ENCODE measurements at regions not wholly inside any gene's neighbourhood (a gene's known extent, or its start where the extent isn't known, plus 50 kb on each side); places are given as distances from the start of the nearest gene placed in this dataset.

DNA sequence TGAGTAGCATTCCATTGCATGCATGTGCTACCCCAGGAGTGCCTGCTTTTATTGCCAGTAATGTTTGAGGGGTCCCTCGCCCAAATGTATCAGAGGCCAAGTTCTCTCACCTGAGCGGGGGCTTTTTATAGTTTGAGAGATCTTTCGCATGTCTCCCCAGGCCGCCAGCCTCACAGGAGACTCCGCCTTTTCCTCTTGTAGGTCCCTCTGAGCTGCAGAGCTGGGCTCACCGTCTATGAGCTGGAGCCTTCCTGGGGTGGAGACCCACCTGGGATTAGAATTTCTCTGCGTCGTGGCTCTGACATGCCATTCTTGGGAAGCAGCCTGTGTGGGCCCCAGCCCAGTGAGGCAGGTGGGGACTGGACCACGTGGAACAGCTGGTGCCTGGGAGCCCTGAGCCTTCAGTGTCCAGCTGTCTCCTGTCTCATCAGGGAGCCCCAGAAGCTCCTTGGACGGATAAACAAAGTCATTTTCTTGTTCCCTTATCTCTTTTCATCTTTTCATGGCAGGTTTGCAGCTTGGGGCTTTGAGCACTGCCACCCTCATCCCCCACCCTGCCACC lies 261.7 kb upstream of the CRY1 start:
- no peaks in the 10 kb centered on the region for H3K36me3 Mint-ChIP-seq
- peaks cover 0 to 7% of the 10 kb centered on the region in 2 donors for H3K27me3 Mint-ChIP-seq
- DNase-seq (ENCODE audit: low spot score) (no peak), ATAC-seq (no peak)
- peaks cover 34 to 44% of the 10 kb centered on the region in 2 donors for H3K4me1 Mint-ChIP-seq (ENCODE audit: low read depth in 2 of 2)
- no peaks in the 10 kb centered on the region for H3K9me3 Mint-ChIP-seq
- H3K4me3 Mint-ChIP-seq = no peak overlapping the region
- H3K27ac Mint-ChIP-seq = peak overlapping the region in 1 of 2 donors; percentile 28

DNA sequence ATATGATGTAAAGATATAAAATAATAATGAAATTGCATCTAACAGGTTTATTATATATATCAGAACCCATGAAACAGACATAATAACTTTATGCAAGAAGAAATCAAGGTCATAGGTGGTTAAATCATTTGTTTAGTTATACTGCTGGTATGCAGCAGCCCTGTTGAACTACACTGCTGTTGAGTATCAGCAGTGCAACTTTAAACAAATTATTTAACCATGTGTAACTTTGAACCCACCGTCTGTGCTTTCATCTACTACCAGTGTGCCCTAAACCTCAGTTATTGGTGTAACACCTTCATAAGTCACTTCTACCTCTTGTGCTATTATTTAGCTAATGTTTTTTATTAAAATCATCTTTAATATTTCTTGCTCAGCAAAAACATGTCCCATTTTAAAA lies 262.3 kb upstream of the CRY1 start:
- H3K4me3 Mint-ChIP-seq = no peak overlapping the region

DNA sequence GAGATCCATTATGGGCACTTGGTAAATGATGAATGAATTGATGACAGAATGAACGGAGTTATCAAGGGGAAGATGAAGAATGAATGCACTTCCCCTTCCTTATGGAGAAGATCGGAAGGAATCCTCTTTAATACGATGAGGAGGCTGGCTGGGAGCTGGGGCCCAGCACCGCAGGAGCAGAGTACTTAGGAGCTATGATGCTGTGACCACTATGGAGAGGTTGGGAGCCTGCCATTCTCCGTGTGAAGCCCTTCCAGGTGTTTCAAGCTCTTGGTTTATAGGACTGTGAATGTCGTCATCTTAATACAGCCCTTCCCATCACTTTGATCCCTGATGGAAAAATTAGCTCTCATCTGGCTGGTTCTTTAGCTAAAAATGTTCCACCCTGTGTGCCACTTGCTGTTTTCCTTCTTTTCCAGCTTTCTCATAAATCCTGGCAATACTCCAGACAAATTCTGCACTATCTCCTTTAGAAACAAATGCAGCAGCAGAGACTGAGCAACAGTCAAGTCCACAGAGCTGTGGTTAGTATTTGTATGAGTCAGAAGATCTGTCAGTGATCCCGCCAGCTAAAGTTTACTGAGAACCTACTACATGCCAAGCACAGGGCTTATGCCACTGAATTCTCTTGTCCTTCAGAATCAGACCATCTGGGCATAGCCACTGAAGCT lies 263.1 kb upstream of the CRY1 start:
- peaks cover 0 to 7% of the 10 kb centered on the region in 2 donors for H3K27me3 Mint-ChIP-seq
- H3K27ac Mint-ChIP-seq = no peak overlapping the region
- no peak for DNase-seq (ENCODE audit: low spot score)
- H3K9me3 Mint-ChIP-seq = no peaks in the 10 kb centered on the region
- peak; percentile 73 to 85 for ATAC-seq
- H3K36me3 Mint-ChIP-seq = no peaks in the 10 kb centered on the region
- peaks cover 35 to 46% of the 10 kb centered on the region in 2 donors for H3K4me1 Mint-ChIP-seq (ENCODE audit: low read depth in 2 of 2)
- peak overlapping the region; percentile 1 for H3K4me3 Mint-ChIP-seq

More for the DNA sequence above, 262.3 kb upstream of the CRY1 start:
- Mint-ChIP-seq H3K36me3 (no peaks in the 10 kb centered on the region), H3K9me3 (no peaks in the 10 kb centered on the region), H3K4me1 (ENCODE audit: low read depth in 2 of 2) (peaks cover 35 to 46% of the 10 kb centered on the region in 2 donors), H3K27me3 (peaks cover 0 to 7% of the 10 kb centered on the region in 2 donors), H3K27ac (no peak overlapping the region)
- DNase-seq (ENCODE audit: low spot score) = no peak
- ATAC-seq = no peak

DNA sequence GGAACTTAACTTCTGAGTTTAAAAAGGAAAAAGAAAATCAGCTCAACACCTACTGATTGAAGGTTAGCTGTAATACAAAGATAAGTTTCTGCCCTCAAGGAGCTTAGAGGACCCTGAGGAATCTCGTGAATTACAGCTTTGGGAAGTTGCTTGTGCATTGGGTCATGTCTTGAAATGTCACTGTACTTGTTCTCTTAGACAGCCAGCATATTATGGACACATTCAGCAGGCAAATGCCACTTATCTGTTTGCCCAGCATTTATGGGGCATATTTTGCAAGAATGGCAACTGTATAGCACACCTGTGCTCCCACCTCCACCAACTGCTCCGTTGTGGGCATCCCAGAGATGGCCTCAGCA lies 263.6 kb upstream of the CRY1 start:
- ATAC-seq (no peak), DNase-seq (ENCODE audit: low spot score) (no peak)
- H3K4me1 Mint-ChIP-seq (ENCODE audit: low read depth in 2 of 2) = peaks cover 35 to 43% of the 10 kb centered on the region in 2 donors
- peaks cover 0 to 7% of the 10 kb centered on the region in 2 donors for H3K27me3 Mint-ChIP-seq
- no peak overlapping the region for H3K27ac Mint-ChIP-seq
- peak overlapping the region; percentile 1 for H3K4me3 Mint-ChIP-seq
- no peaks in the 10 kb centered on the region for H3K9me3 Mint-ChIP-seq
- H3K36me3 Mint-ChIP-seq = no peaks in the 10 kb centered on the region

DNA sequence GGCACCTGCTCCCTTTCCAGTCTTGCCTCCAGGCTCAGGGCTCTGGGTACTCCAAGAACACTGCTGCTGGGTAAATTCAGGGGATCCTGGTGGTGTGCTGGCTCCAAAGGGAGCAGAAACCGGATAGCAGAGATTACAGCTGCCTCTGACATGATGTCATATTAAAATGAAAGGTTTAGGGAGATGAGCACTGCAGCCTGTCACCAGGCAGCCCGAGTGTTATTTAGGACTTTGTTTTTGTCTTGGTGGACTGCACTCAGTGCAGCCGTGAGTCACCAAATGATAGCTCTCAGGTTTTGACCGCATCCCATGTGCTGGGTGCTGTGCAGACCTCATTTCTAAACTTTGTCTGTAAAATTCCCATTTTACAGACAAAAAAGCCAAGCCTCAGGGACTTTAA lies 266.0 kb upstream of the CRY1 start:
- peaks cover 0 to 7% of the 10 kb centered on the region in 2 donors for H3K27me3 Mint-ChIP-seq
- H3K36me3 Mint-ChIP-seq = no peaks in the 10 kb centered on the region
- ATAC-seq (peak in 1 of 2 donors; percentile 79), DNase-seq (ENCODE audit: low spot score) (no peak)
- H3K4me1 Mint-ChIP-seq (ENCODE audit: low read depth in 2 of 2) = peaks cover 27 to 30% of the 10 kb centered on the region in 2 donors
- no peak overlapping the region for H3K4me3 Mint-ChIP-seq
- H3K27ac Mint-ChIP-seq = peak overlapping the region in 1 of 2 donors; percentile 60
- H3K9me3 Mint-ChIP-seq = no peaks in the 10 kb centered on the region

DNA sequence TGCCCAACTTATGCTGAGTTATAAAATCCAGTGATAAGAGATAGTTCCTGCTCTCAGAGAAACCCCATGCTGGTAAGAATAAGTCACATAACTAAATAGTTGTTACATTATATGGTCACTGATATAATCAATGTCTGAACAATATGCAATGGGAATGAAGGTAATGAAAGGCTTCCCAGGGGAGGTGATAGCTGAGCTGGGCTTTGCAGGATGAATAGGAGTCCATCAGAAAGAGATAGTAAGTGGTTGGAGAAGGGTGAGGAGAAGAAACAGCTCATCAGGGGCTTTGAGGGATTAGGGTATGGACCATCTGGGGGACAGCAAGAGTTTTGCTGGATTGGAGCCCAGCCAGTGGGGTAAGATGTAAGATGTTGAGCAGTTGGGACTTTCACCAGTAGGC lies 266.7 kb upstream of the CRY1 start:
- H3K27ac Mint-ChIP-seq = peak overlapping the region in 1 of 2 donors; percentile 5

DNA sequence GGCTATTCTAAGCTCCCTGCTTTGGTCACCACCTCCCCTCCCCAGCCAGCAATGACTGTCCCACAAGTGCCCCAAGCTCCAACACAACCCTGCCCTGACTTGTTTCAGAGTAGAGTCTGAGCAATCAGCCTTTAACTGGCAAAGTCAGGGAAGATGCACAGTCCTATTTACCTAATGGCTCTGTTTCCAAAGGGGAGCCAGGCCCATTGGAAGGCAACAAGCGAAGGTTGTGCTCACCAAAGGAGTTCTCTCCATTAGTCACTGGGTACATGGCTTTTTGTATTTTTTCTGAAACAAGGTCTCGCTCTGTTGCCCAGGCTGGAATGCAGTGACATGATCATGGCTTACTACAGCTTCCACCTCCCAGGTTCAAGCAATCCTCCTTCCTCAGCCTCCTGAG lies 267.1 kb upstream of the CRY1 start:
- H3K27me3 Mint-ChIP-seq = peaks cover 0 to 7% of the 10 kb centered on the region in 2 donors
- ATAC-seq = no peak
- no peak for DNase-seq (ENCODE audit: low spot score)
- no peaks in the 10 kb centered on the region for H3K36me3 Mint-ChIP-seq
- H3K27ac Mint-ChIP-seq = no peak overlapping the region
- no peaks in the 10 kb centered on the region for H3K9me3 Mint-ChIP-seq
- H3K4me3 Mint-ChIP-seq = no peak overlapping the region
- H3K4me1 Mint-ChIP-seq (ENCODE audit: low read depth in 2 of 2) = peaks cover 24 to 30% of the 10 kb centered on the region in 2 donors

More for the DNA sequence above, 266.7 kb upstream of the CRY1 start:
- Mint-ChIP-seq H3K36me3 (no peaks in the 10 kb centered on the region), H3K27me3 (peaks cover 0 to 7% of the 10 kb centered on the region in 2 donors), H3K4me1 (ENCODE audit: low read depth in 2 of 2) (peaks cover 24 to 30% of the 10 kb centered on the region in 2 donors), H3K9me3 (no peaks in the 10 kb centered on the region), H3K4me3 (peak overlapping the region; percentile 7)
- ATAC-seq (no peak), DNase-seq (ENCODE audit: low spot score) (no peak)

DNA sequence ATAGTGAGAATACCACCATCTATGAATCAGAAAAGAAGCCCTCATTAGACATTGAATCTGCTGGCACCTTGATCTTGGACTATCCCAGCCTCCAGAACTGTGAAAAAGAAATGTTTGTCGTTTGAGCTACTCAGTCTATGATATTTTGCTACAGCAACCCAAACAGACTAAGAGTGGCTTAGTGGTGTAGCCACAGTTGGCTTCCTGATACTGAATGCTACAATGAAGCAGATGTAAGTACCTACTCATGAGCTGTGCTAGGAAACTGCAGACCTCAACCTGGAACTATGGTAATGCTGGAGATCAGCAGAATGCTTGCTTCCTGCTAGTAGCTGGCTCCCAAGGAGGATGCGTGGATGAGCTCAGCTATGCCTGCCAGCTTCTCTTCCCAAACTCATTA lies 268.6 kb upstream of the CRY1 start:
- Mint-ChIP-seq H3K4me3 (no peak overlapping the region), H3K27me3 (peaks cover 0 to 6% of the 10 kb centered on the region in 2 donors), H3K27ac (peak overlapping the region in 1 of 2 donors; percentile 58), H3K4me1 (ENCODE audit: low read depth in 2 of 2) (peaks cover 23 to 24% of the 10 kb centered on the region in 2 donors), H3K36me3 (no peaks in the 10 kb centered on the region), H3K9me3 (no peaks in the 10 kb centered on the region)
- DNase-seq (ENCODE audit: low spot score) (no peak), ATAC-seq (no peak)

DNA sequence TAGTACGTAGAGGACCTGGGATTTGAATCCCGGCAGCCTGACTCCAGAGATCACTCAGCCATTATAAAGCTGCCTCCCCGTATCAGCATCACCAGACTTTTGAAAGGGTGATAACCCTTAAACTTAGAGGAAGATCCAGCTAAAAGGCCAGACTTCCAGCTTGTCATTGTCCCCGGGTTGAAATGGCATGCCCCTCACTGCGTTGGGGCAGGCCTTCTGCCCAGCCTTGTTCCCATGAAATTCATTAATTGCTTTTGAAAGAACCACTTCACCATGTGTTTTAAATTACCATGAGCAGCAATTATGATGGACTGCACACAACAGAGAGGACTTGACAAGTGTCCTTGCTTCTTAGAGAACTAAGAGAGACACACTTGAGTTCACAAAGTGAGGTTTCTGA lies 269.6 kb upstream of the CRY1 start:
- Mint-ChIP-seq H3K27ac (no peak overlapping the region), H3K27me3 (peaks cover 0 to 4% of the 10 kb centered on the region in 2 donors), H3K9me3 (peaks cover 3% of the 10 kb centered on the region), H3K4me3 (no peak overlapping the region), H3K36me3 (no peaks in the 10 kb centered on the region), H3K4me1 (ENCODE audit: low read depth in 2 of 2) (peaks cover 25% of the 10 kb centered on the region in 2 donors)
- DNase-seq (ENCODE audit: low spot score) (no peak), ATAC-seq (no peak)

DNA sequence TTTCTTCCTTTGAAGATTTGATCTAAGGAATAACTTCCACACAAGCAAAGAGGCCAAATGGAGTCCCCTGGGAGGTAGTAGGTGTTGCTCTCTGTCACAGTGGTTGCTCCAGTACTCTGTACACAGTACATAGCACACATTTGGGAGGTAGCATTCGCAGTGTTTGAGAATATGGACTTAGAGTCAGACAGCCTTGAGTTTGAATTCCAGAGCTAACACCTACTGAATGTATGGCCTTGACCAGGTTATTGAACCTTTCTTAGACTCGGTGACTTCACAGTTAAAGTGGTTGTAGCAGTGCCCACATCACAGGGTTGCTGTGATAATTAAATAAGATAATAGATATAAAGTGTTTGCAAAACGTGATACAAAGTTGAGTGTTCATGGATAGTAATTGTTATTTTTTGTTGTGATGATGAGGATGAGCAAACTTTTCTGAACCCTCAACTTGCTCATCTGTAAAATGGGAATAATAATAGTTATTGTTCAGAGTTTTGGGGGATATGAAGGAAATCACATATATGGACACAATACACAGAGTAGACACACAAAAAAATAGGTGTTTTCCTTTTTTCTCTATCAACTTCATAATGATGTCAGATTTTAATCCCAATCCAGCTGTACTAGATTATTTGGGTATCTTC lies 271.6 kb upstream of the CRY1 start:
- Mint-ChIP-seq H3K27me3 (peaks cover 0 to 1% of the 10 kb centered on the region in 2 donors), H3K4me3 (no peak overlapping the region), H3K27ac (no peak overlapping the region), H3K36me3 (no peaks in the 10 kb centered on the region), H3K4me1 (ENCODE audit: low read depth in 2 of 2) (peaks cover 29 to 39% of the 10 kb centered on the region in 2 donors), H3K9me3 (peaks cover 4% of the 10 kb centered on the region)
- no peak for ATAC-seq
- DNase-seq (ENCODE audit: low spot score) = no peak

DNA sequence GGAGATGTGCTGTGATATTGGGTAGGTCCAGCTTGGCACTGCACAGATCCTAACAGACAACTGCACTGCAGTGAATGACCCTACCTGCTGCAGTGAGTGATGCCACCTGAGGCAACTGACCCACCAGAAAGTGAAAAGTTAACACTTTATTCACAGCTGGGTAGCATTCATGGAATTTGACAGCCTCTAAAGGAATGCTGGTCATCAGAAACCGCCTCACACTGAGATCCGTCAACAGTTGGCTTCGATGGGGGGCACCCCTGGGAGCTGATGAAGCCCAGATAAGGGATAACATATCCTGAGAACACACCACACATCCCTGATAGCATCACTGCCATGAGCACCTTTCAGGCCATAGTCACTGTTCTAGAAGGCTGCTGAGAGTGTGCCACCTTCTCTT lies 272.4 kb upstream of the CRY1 start:
- Mint-ChIP-seq H3K4me3 (no peak overlapping the region), H3K4me1 (ENCODE audit: low read depth in 2 of 2) (peaks cover 32 to 42% of the 10 kb centered on the region in 2 donors), H3K27ac (peak overlapping the region in 1 of 2 donors; percentile 80), H3K9me3 (peaks cover 4% of the 10 kb centered on the region), H3K36me3 (no peaks in the 10 kb centered on the region), H3K27me3 (no peaks in the 10 kb centered on the region)
- DNase-seq (ENCODE audit: low spot score) (no peak), ATAC-seq (no peak)

DNA sequence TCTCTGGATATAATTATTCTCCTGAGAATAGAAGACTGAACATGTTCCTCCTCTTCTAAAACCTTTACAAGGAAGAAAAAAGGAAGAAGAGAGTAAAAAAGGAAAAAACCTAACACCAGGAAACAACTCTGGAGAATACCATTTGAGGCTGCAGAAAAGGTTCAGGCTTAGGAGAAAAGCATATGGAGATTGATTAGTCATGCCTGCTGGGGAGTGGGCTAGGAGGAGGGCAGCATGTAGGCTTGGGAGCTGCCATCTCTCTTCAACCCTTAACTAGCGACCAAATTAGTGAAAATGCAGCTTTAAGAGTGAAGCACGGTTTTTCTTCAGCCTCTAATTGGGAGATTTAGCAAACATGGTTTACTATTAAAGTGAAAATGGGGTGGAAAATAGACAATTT lies 273.0 kb upstream of the CRY1 start:
- H3K4me3 Mint-ChIP-seq = no peak overlapping the region
- H3K4me1 Mint-ChIP-seq (ENCODE audit: low read depth in 2 of 2) = peaks cover 38 to 46% of the 10 kb centered on the region in 2 donors
- no peaks in the 10 kb centered on the region for H3K27me3 Mint-ChIP-seq
- H3K27ac Mint-ChIP-seq = peak overlapping the region in 1 of 2 donors; percentile 80
- peaks cover 4% of the 10 kb centered on the region for H3K9me3 Mint-ChIP-seq
- ATAC-seq (no peak), DNase-seq (ENCODE audit: low spot score) (no peak)
- no peaks in the 10 kb centered on the region for H3K36me3 Mint-ChIP-seq

DNA sequence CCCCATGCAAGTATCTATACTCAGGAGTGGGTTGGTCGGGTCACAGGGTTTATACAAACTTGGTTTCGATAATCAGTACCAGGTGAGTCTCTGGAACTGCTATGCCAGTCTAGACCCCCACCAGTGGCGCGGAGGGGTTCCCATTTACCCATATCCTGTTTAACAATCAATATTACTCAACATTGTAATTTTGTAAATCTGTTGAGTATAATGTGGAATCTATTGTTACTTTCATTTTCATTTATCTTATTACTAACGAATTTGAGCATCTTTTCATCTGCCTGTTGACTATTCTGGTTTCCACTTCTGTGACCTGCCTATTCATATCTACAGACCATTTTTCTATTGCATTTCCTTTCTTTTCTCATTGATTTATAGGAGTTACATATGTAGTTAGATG lies 275.2 kb upstream of the CRY1 start:
- peak overlapping the region; percentile 76 for H3K4me3 Mint-ChIP-seq
- ATAC-seq = peak; percentile 69 to 85
- no peaks in the 10 kb centered on the region for H3K36me3 Mint-ChIP-seq
- H3K27me3 Mint-ChIP-seq = no peaks in the 10 kb centered on the region
- H3K27ac Mint-ChIP-seq = peak overlapping the region; percentile 91 to 98
- H3K4me1 Mint-ChIP-seq (ENCODE audit: low read depth in 2 of 2) = peaks cover 61 to 65% of the 10 kb centered on the region in 2 donors
- H3K9me3 Mint-ChIP-seq = peaks cover 4% of the 10 kb centered on the region
- peak; percentile 70 for DNase-seq (ENCODE audit: low spot score)

DNA sequence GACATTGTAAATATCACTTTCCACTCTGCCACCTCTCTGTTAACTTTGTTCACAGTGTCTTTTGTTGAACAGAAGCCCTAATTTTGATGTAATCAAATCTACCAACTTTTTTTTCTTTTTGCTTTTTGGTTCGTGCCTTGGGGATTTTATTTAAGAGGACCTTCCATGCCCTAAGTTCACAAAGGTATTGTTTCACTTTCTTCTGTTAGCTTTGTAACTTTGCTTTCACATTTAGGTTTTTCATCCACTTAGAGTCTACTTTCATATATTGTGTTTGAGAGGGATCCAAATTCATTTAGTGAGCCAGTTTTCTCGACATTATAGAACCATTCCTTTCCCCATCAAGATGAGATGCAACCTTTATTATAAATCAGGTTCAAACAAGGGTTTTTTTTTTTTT lies 275.7 kb upstream of the CRY1 start:
- peaks cover 65 to 66% of the 10 kb centered on the region in 2 donors for H3K4me1 Mint-ChIP-seq (ENCODE audit: low read depth in 2 of 2)
- peak overlapping the region; percentile 76 for H3K4me3 Mint-ChIP-seq
- ATAC-seq = peak in 1 of 2 donors; percentile 63
- no peaks in the 10 kb centered on the region for H3K36me3 Mint-ChIP-seq
- H3K27ac Mint-ChIP-seq = peak overlapping the region; percentile 91 to 98
- DNase-seq (ENCODE audit: low spot score) = no peak
- H3K9me3 Mint-ChIP-seq = peaks cover 4% of the 10 kb centered on the region
- no peaks in the 10 kb centered on the region for H3K27me3 Mint-ChIP-seq
